ENCODE measurements at regions not wholly inside any gene's neighbourhood (a gene's known extent, or its start where the extent isn't known, plus 50 kb on each side); places are given as distances from the start of the nearest gene placed in this dataset.

DNA sequence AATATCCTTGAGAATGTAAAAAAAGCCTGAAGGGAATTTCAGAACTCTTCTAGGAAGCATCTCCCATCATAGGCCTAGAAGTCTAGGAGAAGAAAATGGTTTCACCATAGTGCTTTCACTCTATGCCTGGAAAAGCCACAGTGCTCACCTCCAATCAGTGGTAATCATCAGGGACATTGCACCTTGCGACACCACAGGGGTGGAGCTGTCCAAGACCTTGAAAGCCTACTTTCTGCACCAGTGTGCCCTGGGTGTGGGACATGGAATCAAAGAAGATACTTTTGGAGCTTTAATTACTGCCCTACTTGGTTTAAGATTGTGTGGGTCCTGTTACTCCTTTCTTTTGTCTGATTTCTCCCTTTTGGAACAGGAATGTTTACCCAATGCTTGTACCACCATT lies 146.8 kb upstream of the NDST4 start:
- no peak overlapping the region for H3K27ac ChIP-seq
- intact Hi-C loops (cut with DNase I): no loop called here
- TF ChIP-seq POLR2AphosphoS5 (IDR thresholded peaks at IDR 0.05) (no peak), POLR2A (IDR thresholded peaks at IDR 0.05) (no peak)
- TF ChIP-seq, protein P1, sequence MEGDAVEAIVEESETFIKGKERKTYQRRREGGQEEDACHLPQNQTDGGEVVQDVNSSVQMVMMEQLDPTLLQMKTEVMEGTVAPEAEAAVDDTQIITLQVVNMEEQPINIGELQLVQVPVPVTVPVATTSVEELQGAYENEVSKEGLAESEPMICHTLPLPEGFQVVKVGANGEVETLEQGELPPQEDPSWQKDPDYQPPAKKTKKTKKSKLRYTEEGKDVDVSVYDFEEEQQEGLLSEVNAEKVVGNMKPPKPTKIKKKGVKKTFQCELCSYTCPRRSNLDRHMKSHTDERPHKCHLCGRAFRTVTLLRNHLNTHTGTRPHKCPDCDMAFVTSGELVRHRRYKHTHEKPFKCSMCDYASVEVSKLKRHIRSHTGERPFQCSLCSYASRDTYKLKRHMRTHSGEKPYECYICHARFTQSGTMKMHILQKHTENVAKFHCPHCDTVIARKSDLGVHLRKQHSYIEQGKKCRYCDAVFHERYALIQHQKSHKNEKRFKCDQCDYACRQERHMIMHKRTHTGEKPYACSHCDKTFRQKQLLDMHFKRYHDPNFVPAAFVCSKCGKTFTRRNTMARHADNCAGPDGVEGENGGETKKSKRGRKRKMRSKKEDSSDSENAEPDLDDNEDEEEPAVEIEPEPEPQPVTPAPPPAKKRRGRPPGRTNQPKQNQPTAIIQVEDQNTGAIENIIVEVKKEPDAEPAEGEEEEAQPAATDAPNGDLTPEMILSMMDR (IDR thresholded peaks at IDR 0.05): no peak
- no peaks in the 10 kb centered on the region for H3K4me1 ChIP-seq (replicated peaks)
- DNase-seq (ENCODE audit: low spot score): no peak
- no peaks in the 10 kb centered on the region for H3K9me3 ChIP-seq
- WGBS: 94% methylated on average over 1 of the region's 1 CpG
- H3K27me3 ChIP-seq (replicated peaks; ENCODE audit: insufficient read depth): no peaks in the 10 kb centered on the region
- H3K36me3 ChIP-seq: no peaks in the 10 kb centered on the region
- no peak overlapping the region for H3K4me3 ChIP-seq

GRCh38 chr4:115259642-115260041 lies 146.2 kb upstream of the NDST4 start:
- no peak for TF ChIP-seq POLR2AphosphoS5 (IDR thresholded peaks at IDR 0.05)
- TF ChIP-seq POLR2A (IDR thresholded peaks at IDR 0.05): no peak
- TF ChIP-seq, protein P1 (IDR thresholded peaks at IDR 0.05): no peak
- H3K4me3 ChIP-seq: no peak overlapping the region
- H3K9me3 ChIP-seq: no peaks in the 10 kb centered on the region
- H3K27me3 ChIP-seq (replicated peaks; ENCODE audit: insufficient read depth): no peaks in the 10 kb centered on the region
- no peak for DNase-seq (ENCODE audit: low spot score)
- H3K4me1 ChIP-seq (replicated peaks): no peaks in the 10 kb centered on the region
- no peak overlapping the region for H3K27ac ChIP-seq
- 97% methylated on average over 2 of the region's 2 CpGs for WGBS
- intact Hi-C loops (cut with DNase I): no loop called here
- no peaks in the 10 kb centered on the region for H3K36me3 ChIP-seq

DNA sequence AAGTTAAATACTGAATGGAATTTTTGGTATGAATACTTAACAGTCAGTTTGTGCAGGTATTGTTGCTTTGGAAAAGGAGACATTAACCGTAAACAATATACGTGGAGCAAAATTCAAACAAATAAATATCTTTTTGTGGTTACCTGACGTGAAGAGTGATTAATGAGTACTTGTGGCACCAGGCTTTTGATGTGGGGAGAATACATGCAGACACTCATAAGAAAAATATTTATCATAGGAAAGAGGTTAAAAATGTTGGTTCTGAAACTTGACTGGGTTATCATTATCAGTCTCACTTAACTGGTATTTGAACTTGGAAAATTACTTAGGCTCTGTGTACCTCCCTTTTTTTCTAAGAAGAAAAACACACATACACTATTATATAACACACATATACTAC lies 136.4 kb upstream of the NDST4 start:
- intact Hi-C loops (cut with DNase I): no loop called here
- no peak for DNase-seq (ENCODE audit: low spot score)
- no peak for TF ChIP-seq POLR2A (IDR thresholded peaks at IDR 0.05)
- Histone ChIP-seq H3K27ac (no peak overlapping the region), H3K4me1 (replicated peaks) (no peaks in the 10 kb centered on the region), H3K36me3 (no peaks in the 10 kb centered on the region), H3K9me3 (no peaks in the 10 kb centered on the region), H3K27me3 (replicated peaks; ENCODE audit: insufficient read depth) (no peaks in the 10 kb centered on the region), H3K4me3 (no peak overlapping the region)
- 34% methylated on average over 3 of the region's 3 CpGs for WGBS

- Histone ChIP-seq H3K9me3 (no peaks in the 10 kb centered on the region), H3K27ac (no peak overlapping the region), H3K4me3 (no peak overlapping the region), H3K36me3 (no peaks in the 10 kb centered on the region), H3K27me3 (replicated peaks; ENCODE audit: insufficient read depth) (no peaks in the 10 kb centered on the region), H3K4me1 (replicated peaks) (no peaks in the 10 kb centered on the region)
- DNase-seq (ENCODE audit: low spot score): no peak
- intact Hi-C loops (cut with DNase I): no loop called here
- 37% methylated on average over 3 of the region's 3 CpGs for WGBS
- TF ChIP-seq, protein P1 (IDR thresholded peaks at IDR 0.05): no peak
- TF ChIP-seq POLR2AphosphoS5 (IDR thresholded peaks at IDR 0.05): no peak
These were observed 121.1 kb upstream of the NDST4 start for GRCh38 chr4:115234405-115235093.

- intact Hi-C loops (cut with DNase I): no loop called here
- WGBS: 59% methylated on average over 2 of the region's 2 CpGs
- H3K27ac ChIP-seq: no peak overlapping the region
These were observed 120.2 kb upstream of the NDST4 start for GRCh38 chr4:115233600-115233999.

More at GRCh38 chr4:115233600-115233999, 120.2 kb upstream of the NDST4 start:
- TF ChIP-seq POLR2A (IDR thresholded peaks at IDR 0.05) (no peak), POLR2AphosphoS5 (IDR thresholded peaks at IDR 0.05) (no peak)
- TF ChIP-seq, protein P1 (IDR thresholded peaks at IDR 0.05): no peak
- no peak overlapping the region for H3K4me3 ChIP-seq
- no peaks in the 10 kb centered on the region for H3K9me3 ChIP-seq
- DNase-seq (ENCODE audit: low spot score): no peak
- no peaks in the 10 kb centered on the region for H3K27me3 ChIP-seq (replicated peaks; ENCODE audit: insufficient read depth)
- no peaks in the 10 kb centered on the region for H3K36me3 ChIP-seq
- no peaks in the 10 kb centered on the region for H3K4me1 ChIP-seq (replicated peaks)
